ENCODE measurements at regions not wholly inside any gene's neighbourhood (a gene's known extent, or its start where the extent isn't known, plus 50 kb on each side); places are given as distances from the start of the nearest gene placed in this dataset.

GRCh38 chr7:138285129-138285528, 174.9 kb upstream of the TRIM24 start:
- H3K4me3 ChIP-seq (replicated peaks in 1 of 3; ENCODE audit: low read depth in 2 of 3, low read length in 3 of 3): no peak overlapping the region
- no peak overlapping the region for H3K4me2 ChIP-seq (replicated peaks; ENCODE audit: extremely low read depth, low read length, poor library complexity, severe bottlenecking)
- Mint-ChIP-seq H3K36me3 (no peaks in the 10 kb centered on the region), H3K4me1 (no peaks in the 10 kb centered on the region), H3K4me3 (no peak overlapping the region), H3K9me3 (peaks cover 9 to 24% (median 17%) of the 10 kb centered on the region in 7 donors), H3K27me3 (ENCODE audit: low read depth in 3 of 3) (peaks cover 0 to 2% (median 1%) of the 10 kb centered on the region in 3 donors), H3K27ac (no peak overlapping the region)
- no peaks in the 10 kb centered on the region for H3K27me3 ChIP-seq (ENCODE audit: control insufficient read depth in 2 of 2, insufficient read depth in 2 of 2, low read length in 2 of 2)
- peaks cover 5 to 13% of the 10 kb centered on the region in 2 donors for H3K9me3 ChIP-seq (replicated peaks in 1 of 2; ENCODE audit: control insufficient read depth in 1 of 2, insufficient read depth in 1 of 2, low read length in 2 of 2)
- no peaks in the 10 kb centered on the region for H3K79me2 ChIP-seq (ENCODE audit: insufficient read depth, low read length)
- WGBS (ENCODE audit: insufficient coverage): no CpG with 5 or more reads among the region's 1 CpG
- intact Hi-C loops (cut with micrococcal nuclease): no loop called here
- H3K4me1 ChIP-seq (ENCODE audit: control insufficient read depth in 1 of 2, insufficient read depth in 2 of 2, low read length in 2 of 2): no peaks in the 10 kb centered on the region
- no peaks in the 10 kb centered on the region for H3K36me3 ChIP-seq (replicated peaks in 1 of 2; ENCODE audit: control insufficient read depth in 1 of 2, insufficient read depth in 2 of 2, low read length in 2 of 2)
- H2AFZ ChIP-seq (ENCODE audit: insufficient read depth, low read depth, low read length, poor library complexity, severe bottlenecking): no peak overlapping the region
- H3K9ac ChIP-seq (ENCODE audit: insufficient read depth, low read length, poor library complexity, severe bottlenecking): no peak overlapping the region
- TF ChIP-seq CTCF (IDR thresholded peaks at IDR 0.05): no peak
- H3K27ac ChIP-seq (ENCODE audit: low read depth in 1 of 2, low read length in 2 of 2): no peak overlapping the region
- no peaks in the 10 kb centered on the region for H4K20me1 ChIP-seq (ENCODE audit: insufficient read depth, low read length)
- no peak for DNase-seq

- peaks cover 13 to 21% of the 10 kb centered on the region in 2 donors for H3K9me3 ChIP-seq (replicated peaks in 1 of 2; ENCODE audit: control insufficient read depth in 1 of 2, insufficient read depth in 1 of 2, low read length in 2 of 2)
- no peak overlapping the region for H2AFZ ChIP-seq (ENCODE audit: insufficient read depth, low read depth, low read length, poor library complexity, severe bottlenecking)
- no peak overlapping the region for H3K4me3 Mint-ChIP-seq
- H3K27ac ChIP-seq (ENCODE audit: low read depth in 1 of 2, low read length in 2 of 2): no peak overlapping the region
- peaks cover 0 to 3% (median 0%) of the 10 kb centered on the region in 3 donors for H3K27me3 Mint-ChIP-seq (ENCODE audit: low read depth in 3 of 3)
- no peak overlapping the region for H3K4me3 ChIP-seq (replicated peaks in 1 of 3; ENCODE audit: low read depth in 2 of 3, low read length in 3 of 3)
- no peak for TF ChIP-seq CTCF (IDR thresholded peaks at IDR 0.05)
- H3K4me1 ChIP-seq (ENCODE audit: control insufficient read depth in 1 of 2, insufficient read depth in 2 of 2, low read length in 2 of 2): no peaks in the 10 kb centered on the region
- H4K20me1 ChIP-seq (ENCODE audit: insufficient read depth, low read length): no peaks in the 10 kb centered on the region
- no peak overlapping the region for H3K27ac Mint-ChIP-seq
- no peaks in the 10 kb centered on the region for H3K27me3 ChIP-seq (ENCODE audit: control insufficient read depth in 2 of 2, insufficient read depth in 2 of 2, low read length in 2 of 2)
- H3K36me3 ChIP-seq (replicated peaks in 1 of 2; ENCODE audit: control insufficient read depth in 1 of 2, insufficient read depth in 2 of 2, low read length in 2 of 2): no peaks in the 10 kb centered on the region
- no peaks in the 10 kb centered on the region for H3K79me2 ChIP-seq (ENCODE audit: insufficient read depth, low read length)
- peaks cover 14 to 33% (median 24%) of the 10 kb centered on the region in 7 donors for H3K9me3 Mint-ChIP-seq
- H3K9ac ChIP-seq (ENCODE audit: insufficient read depth, low read length, poor library complexity, severe bottlenecking): no peak overlapping the region
- no CpG with 5 or more reads among the region's 3 CpGs for WGBS (ENCODE audit: insufficient coverage)
- H3K4me1 Mint-ChIP-seq: no peaks in the 10 kb centered on the region
- no peak for DNase-seq
- no peaks in the 10 kb centered on the region for H3K36me3 Mint-ChIP-seq
- intact Hi-C loops (cut with micrococcal nuclease): no loop called here
- no peak overlapping the region for H3K4me2 ChIP-seq (replicated peaks; ENCODE audit: extremely low read depth, low read length, poor library complexity, severe bottlenecking)
Measured at GRCh38 chr7:138286846-138287245, 173.2 kb upstream of the TRIM24 start.

All from CD14-positive monocyte (primary cell).